NCI-H1417 treated with DMSO at 0.1 percent for 48 hours (cell line): ENCODE measurements at regions not wholly inside any gene's neighbourhood (a gene's known extent, or its start where the extent isn't known, plus 50 kb on each side); places are given as distances from the start of the nearest gene placed in this dataset.

ENCODE experiments used
- DNase-seq: peaks from one replicate; lab custom pipeline; 2025; lab: John Stamatoyannopoulos, UW

DNA sequence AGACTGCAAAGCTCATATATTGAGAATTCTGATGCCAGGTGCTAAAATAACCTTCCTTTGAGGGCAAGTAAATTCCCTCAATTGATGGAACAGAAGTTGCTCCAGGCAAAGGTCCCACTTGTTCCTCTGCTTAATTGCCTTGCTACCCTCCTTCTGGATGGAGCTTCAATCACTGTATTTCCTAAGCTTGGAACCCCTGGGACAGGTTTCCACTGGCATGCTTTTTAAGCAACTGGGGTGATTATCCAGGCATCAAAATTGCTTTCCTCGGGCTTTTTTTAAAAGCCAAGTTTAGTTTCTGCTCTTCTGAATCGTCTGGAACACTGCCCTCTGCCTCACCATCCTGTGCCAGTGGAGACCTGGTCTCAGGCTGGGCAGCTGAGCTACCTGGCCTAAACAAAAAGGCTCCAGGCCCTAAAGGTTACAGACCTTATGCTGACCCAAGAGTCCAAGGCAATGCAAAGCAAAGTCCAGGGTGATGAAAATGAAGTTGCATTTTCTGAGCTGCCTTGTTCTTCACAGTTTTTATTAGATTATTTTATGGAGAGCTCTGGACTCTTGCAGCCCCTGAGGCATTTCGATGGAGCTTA is 167.9 kb upstream of the CD180 start:
- no peak for DNase-seq

DNA sequence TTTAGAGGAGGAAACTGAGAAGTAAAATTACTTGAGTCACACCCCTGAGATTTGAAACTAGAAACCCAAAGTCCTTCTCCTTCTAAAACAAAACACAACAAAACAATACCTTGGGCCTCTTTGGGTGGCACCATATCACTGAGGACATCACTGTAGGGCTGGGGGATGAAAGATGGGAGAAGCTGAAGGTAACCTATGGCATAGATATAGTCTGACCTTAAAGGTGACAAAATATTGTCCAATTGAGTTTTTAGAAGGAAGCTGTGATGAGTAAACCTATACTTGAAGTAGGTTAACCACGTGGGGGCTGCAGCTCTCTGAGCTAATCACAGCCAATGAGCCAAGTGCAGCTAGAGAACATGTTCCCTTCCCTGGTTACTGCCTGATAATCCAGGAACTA is 167.4 kb upstream of the CD180 start:
- DNase-seq = no peak

DNA sequence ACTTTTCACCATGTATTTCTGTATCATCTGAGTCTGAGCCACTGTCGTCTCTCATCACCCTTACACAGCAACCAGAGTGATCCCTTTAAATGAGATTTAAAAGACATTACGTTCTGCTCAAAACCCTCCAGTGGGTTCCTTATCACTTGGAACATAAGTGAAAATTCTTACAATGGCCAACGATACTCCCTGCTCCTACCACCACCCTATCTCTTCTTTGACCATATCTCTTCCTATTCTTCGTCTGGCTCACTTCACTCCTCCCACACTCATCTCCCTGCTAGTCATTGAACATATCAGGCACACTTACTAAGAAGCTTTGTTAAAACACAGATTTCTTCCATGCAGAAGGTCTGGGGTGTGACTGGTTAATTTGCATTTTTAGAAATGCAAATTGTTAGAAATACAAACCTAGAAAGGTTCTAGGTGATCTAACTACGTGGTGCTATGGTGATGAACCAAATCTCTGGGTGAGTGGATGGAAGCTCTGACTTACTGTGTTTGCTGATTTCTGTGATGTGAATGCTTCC is 166.6 kb upstream of the CD180 start:
- DNase-seq = no peak

DNA sequence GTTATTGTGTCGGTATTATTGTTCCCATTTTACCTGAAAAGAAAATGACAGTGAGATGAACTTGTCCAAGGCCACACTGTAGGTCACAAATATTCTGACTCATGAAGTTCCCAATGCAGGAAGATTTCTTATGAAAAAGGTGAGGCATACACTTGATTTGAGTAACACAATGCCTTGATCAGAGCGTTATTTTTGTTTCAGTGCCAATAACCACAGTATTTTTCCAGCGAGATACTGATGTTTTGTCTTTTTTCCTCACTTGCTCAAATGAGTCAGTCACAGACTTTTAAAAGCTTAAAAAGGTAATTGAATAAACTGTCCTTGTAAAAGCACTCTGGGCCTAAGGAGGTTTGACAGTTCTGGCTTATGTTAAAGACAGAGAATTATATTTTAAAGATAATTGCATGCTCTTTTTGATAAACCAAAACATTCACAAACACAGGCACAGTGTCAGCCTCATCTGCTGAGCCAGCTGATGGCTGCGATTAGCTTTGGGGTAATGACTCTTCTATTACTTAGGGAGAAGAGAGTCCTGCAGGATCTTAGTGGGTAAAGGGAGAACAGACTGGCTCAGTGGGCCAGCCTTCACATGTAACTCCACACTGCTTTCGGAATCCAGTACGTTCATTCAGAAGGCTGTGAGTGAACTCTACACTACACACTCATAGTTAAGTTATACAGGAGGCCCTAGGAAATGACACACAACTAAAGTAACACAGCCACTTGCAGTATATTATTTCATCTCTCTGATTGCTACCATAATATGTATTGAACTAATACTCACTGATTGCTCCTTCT is 165.5 kb upstream of the CD180 start:
- no peak for DNase-seq

DNA sequence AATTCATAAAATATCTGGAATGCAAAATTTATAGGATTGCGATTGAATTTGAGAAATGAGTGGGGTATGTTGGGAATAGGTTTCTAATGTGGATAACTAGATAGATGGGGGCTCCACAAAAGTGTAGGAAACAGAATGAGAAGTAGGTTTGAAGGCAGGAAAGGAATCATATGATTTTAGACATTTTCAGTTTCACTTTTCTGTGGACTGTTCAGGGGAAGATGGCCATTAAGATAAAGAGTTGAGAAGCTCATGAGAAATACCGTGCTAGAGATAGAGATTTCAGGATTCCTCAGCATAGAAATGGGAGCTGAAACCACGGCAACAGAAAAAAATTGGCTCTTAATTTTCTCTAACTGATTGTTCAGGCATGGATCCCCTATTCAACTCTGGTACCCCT is 163.4 kb upstream of the CD180 start:
- no peak for DNase-seq

DNA sequence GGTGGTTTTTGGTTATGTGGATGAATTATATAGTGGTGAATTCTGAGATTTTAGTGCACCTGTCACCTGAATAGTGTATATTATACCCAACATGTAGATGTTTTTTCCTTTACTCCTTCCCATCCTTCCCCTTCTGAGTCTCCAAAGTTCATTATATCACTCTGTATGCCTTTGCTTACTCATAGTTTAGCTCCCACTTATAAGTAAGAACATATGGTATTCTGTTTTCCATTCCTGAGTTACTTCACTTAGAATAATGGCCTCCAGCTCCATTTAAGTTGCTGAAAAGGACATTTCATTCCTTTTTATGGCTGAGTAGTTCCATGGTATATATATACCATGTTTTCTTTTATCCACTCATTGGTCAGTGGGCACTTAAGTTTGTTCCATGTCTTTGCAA is 161.6 kb upstream of the CD180 start:
- no peak for DNase-seq

DNA sequence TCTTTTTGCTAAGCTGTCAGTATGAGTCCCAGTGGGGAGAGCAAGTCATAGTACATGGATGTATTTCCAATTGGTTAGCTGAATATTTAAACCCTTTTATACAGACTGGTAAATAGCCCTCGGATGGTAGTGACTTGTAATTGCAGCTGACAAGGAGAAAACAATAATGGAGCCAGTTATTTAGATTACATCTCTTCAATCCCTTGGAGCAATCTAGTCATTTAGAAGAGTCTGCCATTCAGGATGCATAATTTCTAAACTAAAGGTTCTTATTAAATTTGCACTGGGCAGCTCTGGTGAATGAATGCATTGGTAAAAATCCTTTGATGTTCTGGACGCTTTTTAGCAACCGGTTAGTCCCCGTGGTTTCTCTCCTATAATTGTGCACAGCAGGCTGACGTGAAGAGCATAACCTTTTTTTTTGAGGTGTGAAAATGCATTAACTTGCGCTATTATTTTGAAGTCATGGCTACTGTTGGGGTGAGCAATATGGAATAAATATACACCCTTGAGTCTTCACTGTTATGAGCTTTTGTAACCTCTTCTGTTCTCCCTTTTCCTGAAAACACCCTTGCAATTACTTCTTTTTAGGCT is 158.6 kb upstream of the CD180 start:
- DNase-seq = no peak

DNA sequence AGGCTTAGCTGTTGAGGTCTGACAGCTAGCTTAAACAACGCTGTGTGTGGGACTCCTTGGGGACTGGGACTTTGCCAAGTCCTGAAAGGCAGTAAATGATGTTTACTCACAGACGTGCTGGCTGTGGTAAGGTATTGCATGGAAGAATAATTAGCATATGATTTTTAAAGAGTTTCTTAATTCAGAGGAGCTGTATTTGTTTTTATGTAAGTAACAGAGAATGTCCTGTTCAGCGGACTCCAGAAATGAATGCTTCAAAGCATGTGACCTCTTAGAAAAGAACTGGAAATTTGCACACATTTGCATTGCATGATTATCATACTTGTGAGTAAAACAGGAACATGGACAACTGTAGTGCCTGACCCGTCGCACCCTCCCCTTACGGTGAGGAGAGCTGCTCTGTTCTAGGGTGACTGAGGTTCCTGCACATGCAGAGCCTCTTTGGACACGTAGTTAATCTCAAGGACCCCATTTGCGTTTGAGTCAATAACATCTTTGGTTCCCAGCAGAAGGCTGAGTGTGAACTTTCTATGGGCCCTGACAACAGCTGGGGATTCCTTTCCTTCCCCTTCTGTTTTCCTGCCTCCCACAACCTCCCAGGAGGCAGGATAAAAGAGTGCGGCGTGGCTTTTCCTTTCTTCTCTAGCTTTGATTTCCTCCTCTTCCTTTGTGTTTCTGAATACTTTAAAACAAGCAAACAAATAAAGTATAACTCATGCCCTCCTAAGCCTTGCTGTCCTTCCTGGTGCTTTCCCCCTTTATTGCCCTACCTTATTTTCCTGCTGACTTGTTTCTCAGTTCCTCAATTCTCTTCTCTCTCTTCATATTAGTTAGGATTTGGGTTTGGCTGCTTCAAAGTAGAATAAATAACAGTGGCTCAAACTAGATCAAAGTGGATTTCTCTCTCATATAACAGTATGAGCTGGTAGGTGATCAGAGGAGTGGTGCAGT is 157.2 kb upstream of the CD180 start:
- DNase-seq = no peak

DNA sequence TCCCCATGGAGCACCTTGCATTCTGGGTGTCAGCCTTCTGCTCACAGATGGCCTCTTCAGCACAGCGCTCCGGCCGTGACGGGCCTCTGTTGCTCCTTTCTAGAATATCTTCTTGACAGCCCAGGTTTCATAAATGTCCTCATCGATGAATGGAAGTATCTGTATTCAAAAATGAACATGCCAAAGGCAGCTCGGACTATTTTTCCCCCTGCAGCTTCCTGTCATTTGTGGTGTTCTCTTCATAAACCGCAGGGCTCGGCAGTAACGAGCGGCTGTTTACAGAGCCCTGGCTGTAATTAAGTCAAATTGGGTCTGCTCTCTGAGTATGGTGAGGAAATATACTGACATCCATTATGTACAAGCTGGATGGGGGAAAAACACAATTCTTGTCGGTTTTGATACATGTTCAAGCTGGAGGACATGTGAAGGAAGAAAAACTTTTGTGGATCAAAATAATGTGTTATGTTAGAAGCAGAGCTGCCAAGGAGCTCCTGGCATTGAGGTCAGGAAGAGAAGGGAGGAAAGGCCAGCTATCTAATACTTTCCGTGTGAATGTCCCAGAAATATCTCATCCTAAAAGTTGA is 154.1 kb upstream of the CD180 start:
- DNase-seq = no peak

DNA sequence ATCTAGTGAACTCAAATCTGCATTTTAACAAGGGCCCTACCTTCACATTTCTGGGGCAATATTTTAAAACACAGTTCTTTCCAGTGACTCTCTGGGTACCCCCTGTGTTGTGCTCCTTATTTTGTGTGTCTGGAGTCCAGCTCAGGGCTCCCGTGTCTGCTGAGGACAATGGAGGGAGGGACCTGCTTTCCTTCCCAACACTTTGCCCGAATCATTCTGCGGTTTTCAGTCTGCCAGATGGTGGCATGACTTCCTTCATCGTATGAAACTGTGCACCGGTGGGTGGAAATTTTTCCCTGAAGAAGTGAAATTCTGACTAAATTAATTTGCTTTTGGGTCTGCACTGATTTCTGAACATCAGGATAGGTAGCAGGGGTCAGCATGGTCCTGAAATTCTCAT is 153.6 kb upstream of the CD180 start:
- no peak for DNase-seq

DNA sequence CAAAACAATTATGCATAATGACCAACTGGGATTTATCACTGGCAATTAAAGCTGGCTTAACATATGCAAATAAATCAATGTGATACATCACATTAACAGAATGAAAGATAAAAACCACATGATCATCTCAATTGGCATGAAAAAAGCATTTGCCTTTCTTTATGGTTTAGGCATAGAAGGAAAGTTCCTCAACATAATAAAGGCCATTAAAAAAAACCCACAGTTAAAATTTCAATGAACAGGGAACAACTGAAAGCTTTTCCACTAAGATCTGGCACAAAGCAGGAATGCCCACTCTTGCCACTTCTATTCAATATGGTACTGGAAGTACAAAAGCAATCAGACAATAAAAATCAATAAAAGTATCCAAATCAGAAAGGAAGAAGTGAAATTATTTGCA is 151.2 kb upstream of the CD180 start:
- no peak for DNase-seq

DNA sequence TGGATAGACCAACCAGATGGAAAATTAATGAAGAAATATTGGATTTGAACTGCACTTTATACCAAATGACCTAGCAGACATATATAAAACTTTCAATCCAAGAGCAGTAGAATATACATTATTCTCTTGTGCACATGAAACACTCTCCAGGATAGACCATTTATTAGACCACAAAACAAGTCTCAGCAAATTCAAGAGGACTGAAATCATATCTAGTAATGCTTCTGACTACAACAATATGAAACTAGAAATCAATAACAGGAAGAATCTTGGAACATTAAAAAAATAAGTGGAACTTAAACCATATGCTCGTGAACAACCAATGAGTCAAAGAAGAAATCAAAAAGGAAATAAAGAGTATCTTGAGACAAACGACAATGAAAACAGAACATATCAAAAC is 150.0 kb upstream of the CD180 start:
- no peak for DNase-seq

DNA sequence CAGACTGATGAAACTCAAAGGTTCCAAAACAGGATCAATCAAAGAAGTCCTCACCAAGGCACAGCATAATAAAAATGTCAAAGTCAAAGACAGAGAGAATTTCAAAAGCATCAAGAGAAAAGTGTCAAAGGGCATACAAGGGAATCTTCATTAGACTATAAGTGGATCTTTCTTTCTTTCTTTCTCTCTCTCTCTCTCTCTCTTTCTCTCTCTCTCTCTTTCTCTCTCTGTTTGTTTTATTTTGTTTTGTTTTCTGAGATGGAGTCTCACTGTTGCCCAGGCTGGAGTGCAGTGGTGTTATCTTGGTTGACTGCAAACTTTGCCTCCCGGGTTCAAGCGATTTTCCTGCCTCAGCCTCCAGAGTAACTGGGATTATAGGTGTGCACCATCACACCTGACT is 148.3 kb upstream of the CD180 start:
- DNase-seq = no peak

DNA sequence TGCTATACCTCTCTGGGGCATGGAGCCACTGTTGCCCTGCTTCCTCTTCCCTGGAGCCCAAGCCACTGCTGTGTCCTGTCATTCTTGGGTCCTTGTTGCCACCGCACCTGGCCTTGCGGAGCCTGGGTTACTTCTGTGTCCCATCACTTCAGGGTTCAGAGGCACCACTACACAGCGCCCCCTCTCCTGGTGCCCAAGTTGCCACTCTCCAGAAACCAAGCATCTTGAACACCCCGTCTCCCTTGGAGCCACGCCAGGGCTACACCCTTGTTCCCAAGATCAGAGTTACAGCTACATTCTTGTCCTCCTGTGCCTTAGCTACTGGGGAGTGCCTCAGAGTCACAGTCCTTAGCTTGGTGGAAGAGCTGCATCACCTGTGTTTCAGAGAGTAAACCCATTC is 147.2 kb upstream of the CD180 start:
- no peak for DNase-seq

DNA sequence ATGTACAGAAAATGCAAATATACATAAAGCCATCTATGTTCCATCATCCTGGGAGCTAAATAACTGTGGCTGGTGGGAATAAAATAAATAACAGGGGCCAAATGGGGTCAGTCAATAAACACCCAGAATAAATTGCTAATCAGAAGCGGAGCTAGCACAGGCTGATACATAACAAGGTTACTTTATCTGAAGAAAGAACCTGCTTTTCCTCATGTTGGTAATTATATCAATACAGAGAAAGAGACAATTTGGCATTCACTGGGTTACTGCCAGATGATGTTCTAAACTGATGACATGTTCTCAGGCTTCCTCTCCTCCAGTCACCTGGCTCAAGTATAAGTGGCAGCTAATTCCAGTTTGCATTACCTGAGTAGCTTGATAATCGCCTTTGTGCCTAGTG is 144.9 kb upstream of the CD180 start:
- no peak for DNase-seq

DNA sequence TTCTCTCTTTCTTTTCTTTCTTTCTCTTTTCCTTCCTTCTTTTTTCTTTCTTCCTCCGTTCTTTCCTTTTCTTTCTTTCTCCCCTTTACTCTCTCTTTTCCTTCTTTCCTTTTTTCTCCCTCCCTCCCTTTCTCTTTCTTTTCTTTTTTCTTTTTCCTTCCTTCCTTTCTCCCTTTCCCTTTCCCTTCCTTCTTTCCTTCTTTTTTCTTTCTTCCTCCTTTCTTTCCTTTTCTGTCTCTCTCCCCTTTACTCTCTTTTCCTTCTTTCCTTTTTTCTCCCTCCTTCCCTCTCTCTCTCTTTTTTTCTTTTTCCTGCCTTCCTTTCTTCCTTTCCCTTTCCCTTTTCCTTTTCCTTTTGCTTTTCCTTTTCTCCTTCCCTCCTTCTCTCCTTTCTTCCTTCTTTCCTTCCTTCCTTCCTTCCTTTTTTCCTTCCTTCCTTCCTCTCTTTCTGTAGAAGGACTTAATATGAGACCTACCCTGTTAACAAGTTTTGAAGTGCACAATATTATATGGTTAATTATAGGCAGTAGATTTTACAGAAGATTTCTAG is 142.7 kb upstream of the CD180 start:
- no peak for DNase-seq

DNA sequence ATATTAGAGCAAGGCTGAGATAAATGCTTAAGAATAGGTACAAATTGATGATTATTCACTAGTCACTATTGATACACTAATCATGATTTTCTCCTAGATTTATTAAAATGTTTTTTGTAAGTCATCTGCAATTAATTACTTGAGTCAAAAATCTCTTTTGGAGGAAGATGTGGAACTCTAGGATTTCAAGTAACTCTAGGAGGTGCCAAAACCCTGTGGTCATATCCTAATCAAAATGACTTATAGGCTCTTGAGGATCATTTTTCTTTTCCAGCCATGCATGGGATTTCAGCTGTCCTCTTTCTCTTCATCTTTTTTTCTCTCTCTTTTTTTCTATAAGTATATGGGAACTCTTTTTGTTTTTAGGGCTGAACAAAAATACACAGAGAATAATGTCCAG is 141.8 kb upstream of the CD180 start:
- DNase-seq = no peak

DNA sequence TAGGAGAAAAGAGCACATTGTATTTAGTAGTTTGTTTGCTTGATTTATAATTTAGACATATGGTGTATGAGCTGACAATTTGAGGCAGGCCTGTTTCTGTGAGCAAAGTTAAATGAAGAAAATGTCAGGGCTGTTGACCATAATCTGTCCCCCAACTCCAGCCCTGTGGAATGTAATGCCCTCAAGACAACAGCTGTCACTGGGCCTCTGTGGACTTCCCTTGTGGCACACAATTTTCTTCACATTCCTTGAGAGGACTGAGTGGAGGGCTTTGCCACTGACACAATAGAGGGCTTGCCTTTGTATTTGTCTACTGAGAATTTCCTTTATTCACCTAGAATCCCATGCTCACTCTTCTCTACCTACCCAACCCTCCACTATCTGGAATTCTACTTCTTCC is 141.2 kb upstream of the CD180 start:
- DNase-seq = no peak

DNA sequence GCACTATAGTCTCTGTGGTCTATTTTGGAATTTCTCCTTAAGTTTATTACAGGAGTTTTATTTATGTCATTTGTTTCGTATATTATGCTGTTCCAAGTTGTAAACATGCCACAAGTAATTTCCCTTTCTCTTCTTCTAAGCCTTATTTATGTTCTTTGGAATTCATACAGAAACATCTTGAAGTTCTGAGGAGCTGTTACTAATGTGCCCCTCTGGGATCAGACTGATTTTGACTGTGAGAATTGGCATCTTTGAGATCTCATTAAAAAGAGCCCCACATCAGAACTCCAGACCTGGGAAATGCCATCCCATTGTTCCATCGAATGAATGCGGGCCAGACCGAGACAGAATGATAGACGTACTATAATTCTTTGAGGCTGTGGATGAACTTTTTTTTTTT is 138.8 kb upstream of the CD180 start:
- no peak for DNase-seq

DNA sequence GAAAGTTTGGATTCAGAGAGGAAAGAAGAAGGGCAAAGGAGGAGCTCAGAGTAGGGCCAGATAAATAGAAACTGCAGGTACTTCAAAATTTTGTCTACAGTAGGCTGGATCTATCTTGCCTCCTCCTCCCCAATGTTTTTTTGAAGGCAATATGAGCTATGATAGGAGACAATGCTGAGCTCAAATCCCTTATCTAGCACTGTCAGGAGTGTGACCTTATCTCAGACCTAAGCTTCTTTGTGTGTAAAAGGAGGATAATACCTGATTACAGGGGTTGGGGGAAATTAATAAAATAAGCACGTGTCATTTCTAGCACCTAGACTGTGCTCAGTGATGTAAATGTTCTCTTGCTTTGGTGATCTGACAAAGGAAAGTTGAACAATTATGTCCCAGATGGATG is 137.8 kb upstream of the CD180 start:
- DNase-seq = no peak

DNA sequence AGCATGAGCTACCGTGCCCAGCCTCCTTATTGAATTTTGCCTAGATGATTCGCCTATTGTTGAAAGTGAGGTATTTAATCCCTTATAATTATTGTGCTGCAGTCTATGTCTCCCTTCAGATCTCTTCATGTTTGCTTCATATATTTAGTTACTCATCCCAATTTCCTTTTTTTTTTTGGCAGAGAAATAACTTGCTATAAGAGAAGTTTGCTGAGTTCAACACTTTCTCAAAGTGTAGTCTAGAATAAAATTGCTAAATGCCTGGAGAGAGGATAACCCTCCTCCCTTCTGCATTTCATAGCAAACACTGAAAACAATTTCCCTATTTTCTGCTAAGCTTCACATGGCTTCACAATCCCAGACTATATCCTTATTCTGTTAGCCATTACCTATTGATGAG is 136.6 kb upstream of the CD180 start:
- DNase-seq = no peak
